Esophagus squamous epithelium (tissue), 4 donors: ENCODE measurements at regions not wholly inside any gene's neighbourhood (a gene's known extent, or its start where the extent isn't known, plus 50 kb on each side); places are given as distances from the start of the nearest gene placed in this dataset.

Experiments used
- CTCF ChIP-seq, 6 experiments: fragments of 450-650 bp in 4 of 6; fragments of 200-600 bp in 2 of 6; sonication (generic) in 2 of 6; IDR thresholded peaks; one replicate each; pipeline ENCODE4 v1.5.1; 2016 to 2019; ENCODE audit warnings: antibody characterized with exemption in 6 of 6, mild to moderate bottlenecking in 4 of 6, moderate library complexity in 4 of 6
- POLR2A ChIP-seq, 4 donors: fragments of 450-650 bp; IDR thresholded peaks; one replicate each; pipeline ENCODE4 v1.6.1; 2017; ENCODE audit warnings: antibody characterized with exemption in 4 of 4, mild to moderate bottlenecking in 4 of 4, moderate library complexity in 3 of 4

GRCh38 chr11:39036021-39036420, 2423.4 kb downstream of the LRRC4C start:
- TF ChIP-seq POLR2A (IDR thresholded peaks at IDR 0.05) (no peak), CTCF (IDR thresholded peaks at IDR 0.05) (no peak)
